Medulla oblongata (tissue), 1 donor: ENCODE measurements at regions not wholly inside any gene's neighbourhood (a gene's known extent, or its start where the extent isn't known, plus 50 kb on each side); places are given as distances from the start of the nearest gene placed in this dataset.
"Not testable (repeated sequence)": the region's sequence is repeated elsewhere in the genome, so short reads cannot be mapped to it uniquely, and the experiment has no call there.

Experiments
- DNase-seq: peaks from one replicate; pipeline ENCODE4 v3.0.0-alpha.2; 2015; ENCODE audit errors: extremely low spot score

GRCh38 chr2:62410926-62411456, 95.0 kb downstream of the TMEM17 start:
- peak; percentile 19 for DNase-seq

DNA sequence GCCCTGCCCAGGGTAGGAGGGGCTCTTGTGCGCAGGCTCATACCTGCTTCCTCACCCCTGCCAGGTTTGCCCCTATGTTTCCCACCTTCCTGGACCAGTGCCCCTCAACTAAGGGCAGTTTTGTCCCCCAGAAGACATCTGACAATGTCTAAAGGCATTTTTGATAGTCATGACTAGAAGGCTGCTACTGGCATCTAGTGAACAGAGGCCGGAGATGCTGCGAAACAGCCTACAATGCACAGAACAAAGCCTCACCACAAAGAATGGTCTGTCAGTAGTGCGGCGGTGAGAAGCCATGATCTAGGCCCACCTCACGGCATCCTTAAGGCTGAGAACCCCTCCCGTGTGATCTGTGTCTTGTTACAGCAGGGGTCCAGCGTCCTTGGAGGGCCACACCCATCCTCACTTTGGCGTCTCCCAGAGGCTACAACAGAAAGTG, 96.0 kb downstream of the TMEM17 start:
- DNase-seq = peak; percentile 82

- no peak for DNase-seq
These were observed 96.6 kb downstream of the TMEM17 start for GRCh38 chr2:62409442-62409841.

GRCh38 chr2:62408241-62408677, 97.7 kb downstream of the TMEM17 start:
- no peak for DNase-seq

GRCh38 chr2:62407838-62408237, 98.2 kb downstream of the TMEM17 start:
- no peak for DNase-seq

GRCh38 chr2:62407401-62407800, 98.6 kb downstream of the TMEM17 start:
- no peak for DNase-seq

DNA sequence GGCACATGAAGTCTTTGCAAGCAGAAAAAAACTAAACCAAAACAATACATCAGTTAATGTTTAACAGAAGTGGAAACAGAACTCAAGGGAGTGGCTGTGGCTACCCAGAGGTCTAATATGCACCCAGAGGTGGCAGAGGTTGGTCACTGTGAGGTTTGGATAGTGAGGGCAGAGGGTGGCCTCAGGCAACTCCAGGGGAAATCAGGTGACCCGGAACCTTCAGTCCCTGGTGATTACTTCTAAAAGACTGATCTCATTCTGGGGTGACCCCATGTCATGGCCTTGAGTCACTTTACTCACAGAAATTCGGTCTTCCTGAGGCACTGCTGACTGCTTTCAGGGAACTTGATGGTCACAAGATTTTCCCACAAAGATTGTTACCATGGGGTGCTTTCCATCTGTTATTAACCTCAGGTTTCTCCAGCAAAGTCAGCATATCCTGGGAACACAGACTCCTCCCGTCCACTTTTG, 99.4 kb downstream of the TMEM17 start:
- DNase-seq = no peak

- no peak for DNase-seq
These were observed 101.1 kb downstream of the TMEM17 start for GRCh38 chr2:62404913-62405312.

DNA sequence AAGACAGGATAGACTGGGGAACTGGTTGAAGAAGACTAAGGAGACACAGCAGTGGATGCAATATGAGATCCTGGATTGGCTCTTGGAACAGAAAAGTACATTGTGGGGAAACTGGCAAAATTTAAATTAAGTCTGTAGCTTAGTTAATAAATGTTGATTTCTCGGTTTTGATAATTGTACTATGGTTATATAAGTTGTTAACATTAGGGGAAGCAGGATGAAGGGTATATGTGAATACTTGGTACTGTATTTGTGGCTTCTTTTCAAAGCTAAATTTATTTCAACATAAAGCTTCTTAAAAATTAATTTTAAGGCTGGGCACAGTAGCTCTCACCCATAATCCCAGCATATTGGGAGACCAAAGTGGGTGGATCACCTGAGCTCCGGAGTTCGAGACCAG, 103.8 kb downstream of the TMEM17 start:
- no peak for DNase-seq

DNA sequence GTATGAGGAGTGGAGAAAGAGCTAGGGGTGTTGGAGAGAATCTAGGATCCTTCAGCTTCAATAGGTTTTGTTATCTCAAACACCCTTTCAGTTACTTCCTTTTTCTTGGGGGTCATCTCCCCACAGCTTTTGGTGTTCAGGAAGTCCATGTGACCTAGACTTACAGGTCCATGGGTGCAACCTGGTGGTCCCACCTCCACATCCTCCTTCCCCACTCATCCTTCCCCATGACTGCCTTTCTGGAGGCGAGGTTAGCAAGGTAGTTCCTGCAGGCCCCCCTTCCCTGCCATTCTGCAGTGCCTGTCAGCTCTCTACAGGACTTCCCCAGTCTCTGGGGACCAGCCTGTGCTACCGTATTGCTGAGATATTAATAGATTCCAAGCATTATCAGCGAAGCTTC, 107.6 kb downstream of the TMEM17 start:
- DNase-seq = no peak

DNA sequence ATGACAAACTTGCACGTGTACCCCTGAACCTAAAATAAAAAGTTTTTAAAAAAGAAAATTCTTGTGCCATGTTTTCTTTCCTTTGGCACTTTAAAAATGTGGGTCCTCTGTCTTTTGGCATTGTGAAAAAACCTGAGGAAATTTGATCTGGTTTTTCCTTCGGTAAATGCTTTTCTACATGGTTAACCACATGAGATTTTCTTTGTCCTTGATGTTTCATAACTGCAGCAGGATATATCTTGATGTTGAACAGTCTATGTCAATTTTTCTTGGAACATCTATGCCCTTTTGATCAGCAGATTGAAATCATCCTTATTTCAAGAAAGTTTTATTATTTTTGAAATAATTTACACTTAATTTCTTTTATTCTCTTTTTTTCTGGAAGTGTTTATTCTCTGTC, 109.1 kb downstream of the TMEM17 start:
- no peak for DNase-seq

- no peak for DNase-seq
These were observed 112.7 kb downstream of the TMEM17 start for GRCh38 chr2:62393293-62393692.

DNA sequence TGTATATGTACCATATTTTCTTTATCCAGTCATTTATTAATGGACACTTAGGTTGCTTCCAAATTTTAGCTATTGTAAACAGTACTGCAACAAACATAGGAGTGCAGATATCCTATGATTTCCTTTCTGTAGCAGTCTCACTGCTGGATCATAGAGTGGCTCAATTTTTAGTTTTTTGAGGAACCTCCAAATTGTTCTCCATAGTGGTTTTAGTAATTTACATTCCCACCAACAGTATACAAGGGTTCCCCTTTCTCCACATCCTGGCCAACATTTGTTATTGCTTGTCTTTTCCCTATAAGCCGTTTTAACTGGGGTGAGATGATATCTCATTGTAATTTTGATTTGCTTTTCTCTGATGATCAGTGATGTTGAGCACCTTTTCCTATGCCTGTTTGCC, 114.3 kb downstream of the TMEM17 start:
- DNase-seq = no peak

DNA sequence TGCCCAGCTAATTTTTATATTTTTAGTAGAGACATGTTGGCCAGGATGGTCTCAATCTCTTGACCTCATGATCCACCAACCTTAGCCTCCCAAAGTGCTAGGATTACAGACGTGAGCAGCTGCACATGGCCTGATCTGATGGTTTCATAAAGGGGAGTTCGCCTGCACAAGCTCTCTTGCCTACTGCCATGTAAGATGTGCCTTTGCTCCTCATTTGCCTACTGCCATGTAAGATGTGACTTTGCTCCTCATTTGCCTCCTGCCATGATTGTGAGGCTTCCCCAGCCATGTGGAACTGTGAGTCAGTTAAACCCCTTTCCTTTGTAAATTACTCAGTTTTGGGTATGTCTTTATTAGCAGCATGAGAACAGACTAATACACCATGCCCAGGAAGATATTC, 119.6 kb downstream of the TMEM17 start:
- DNase-seq = not testable (repeated sequence)

DNA sequence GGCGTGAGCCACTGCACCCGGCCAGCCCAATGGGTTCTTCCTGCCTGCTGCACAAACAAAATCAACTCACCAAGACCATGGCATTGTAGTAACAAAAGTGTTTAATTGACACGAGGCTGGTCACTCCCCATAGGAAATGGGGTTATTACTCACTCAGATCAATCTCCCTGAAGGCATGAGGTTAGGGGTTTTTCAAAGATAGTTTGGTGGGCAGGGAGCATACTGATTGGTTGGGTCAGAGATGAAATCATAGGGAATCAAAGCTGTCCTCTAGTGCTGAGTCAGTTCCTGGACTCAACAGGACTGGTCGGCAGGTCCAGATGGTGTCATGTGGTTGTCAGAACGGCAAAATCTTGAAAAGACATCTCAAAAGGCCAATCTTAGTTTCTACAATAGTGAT, 122.1 kb downstream of the TMEM17 start:
- no peak for DNase-seq

DNA sequence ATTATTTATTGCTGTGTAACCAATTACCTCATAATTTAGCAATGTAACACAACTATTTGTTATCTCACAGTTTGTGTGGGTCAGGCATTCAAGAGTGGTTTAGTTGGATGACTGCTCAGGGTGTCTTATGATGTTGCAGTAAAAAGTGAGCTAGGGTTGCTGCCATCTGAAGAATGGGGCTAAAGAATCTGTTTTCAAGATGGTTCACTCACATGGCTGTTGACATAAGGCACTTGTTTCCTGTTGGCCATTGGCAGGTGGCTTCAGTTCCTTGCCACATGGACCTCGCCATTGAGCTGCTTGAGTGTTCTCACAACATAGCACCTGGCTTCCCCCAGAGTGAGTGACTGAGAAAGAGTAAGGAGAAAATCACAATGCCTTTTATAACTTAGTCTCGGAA, 123.2 kb downstream of the TMEM17 start:
- DNase-seq = no peak

DNA sequence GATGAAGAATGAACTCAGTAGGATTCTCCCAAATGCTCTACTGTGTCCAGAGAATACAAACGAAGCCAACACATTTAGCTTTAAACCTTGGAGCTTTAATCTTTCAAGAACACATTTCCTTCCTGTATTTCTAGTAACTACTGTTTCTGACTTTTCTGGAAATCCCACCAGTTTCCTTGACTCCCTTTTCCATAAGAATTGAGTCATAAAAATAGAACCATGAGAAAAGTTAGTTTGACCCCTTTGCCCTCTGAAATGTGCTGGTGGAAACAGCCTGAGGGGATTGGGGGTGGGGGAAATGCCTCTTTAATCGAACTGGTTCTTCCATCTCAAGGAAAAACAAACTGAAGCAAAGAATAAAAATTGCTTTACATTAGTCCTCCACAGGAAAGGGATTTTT, 123.9 kb downstream of the TMEM17 start:
- no peak for DNase-seq

GRCh38 chr2:62381656-62382055, 124.3 kb downstream of the TMEM17 start:
- no peak for DNase-seq

- DNase-seq = no peak
These were observed 126.4 kb downstream of the TMEM17 start for GRCh38 chr2:62379566-62379965.

- DNase-seq = no peak
These were observed 130.9 kb downstream of the TMEM17 start for GRCh38 chr2:62375113-62375420.

DNA sequence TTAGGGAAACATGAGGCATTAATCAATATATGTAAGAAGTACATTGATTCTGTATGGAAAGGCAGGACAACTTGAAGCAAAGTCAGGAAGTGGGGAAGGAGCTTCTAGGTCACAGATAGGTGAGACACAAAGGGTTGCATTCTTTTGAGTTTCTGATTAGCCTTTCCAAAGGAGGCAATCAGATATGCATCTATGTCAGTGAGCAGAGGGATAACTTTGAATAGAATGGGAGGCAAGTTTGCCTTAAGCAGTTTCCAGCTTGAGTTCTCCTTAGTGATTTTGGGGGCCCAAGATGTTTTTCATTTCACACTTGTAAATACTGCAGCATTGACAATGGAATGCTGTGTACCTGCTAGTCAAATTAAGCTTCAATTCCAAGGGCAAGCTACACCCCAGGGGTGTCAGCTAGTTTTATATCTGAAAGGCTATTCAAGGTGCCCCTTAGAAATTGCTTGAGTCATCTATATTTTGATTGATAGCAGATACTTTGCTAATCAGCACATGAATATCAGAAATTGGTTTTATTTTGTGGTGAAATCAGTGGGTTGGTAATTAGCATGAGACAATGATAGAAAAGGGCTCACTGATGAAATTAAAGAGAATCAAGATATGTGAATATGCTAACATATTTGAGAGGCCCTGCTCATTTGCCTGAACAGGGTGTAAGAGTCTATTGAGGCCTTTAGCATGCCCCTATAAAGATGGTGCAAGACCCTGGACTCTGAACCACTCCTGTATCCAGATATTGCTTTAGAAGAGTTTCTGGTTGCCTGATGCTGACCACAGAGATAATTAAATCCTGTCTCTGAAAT, 131.5 kb downstream of the TMEM17 start:
- no peak for DNase-seq

DNA sequence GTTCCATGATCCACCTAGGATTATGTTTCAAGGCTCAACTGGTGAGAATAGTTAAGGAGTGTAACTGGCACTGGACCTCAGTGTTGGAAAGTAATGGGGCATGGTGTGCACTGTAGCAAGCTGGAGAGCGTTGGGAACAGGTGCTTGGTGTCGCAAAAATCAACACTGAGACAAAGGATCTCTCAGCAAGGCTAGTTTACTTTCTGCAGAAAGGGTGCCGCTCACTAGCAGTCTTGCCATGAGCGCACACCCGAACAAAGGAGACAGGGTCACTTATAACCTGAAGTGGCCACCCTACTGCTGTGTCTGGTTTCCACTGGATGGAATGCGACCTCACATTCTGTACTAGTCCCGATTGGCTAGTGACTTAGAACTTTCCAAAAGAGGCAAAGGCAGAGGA, 133.2 kb downstream of the TMEM17 start:
- DNase-seq = no peak
